ENCODE measurements at regions not wholly inside any gene's neighbourhood (a gene's known extent, or its start where the extent isn't known, plus 50 kb on each side); places are given as distances from the start of the nearest gene placed in this dataset.

GRCh38 chr13:59475911-59476310 lies 687.8 kb downstream of the DIAPH3 start:
- Histone ChIP-seq H3K27ac (ENCODE audit: low read length) (no peak overlapping the region), H3K9me2 (ENCODE audit: insufficient read depth, low read length) (no peaks in the 10 kb centered on the region), H2AFZ (ENCODE audit: low read depth, low read length) (no peak overlapping the region), H3K9me3 (ENCODE audit: low read length) (no peaks in the 10 kb centered on the region), H3K4me3 (ENCODE audit: low read length) (no peak overlapping the region), H4K20me1 (ENCODE audit: insufficient read depth) (no peaks in the 10 kb centered on the region), H3K4me2 (ENCODE audit: low read length) (no peak overlapping the region), H3K9ac (ENCODE audit: low read length) (no peak overlapping the region), H3F3A (ENCODE audit: insufficient read depth, low read length, poor library complexity, severe bottlenecking) (no peaks in the 10 kb centered on the region), H3K36me3 (ENCODE audit: insufficient read depth, low read length) (no peaks in the 10 kb centered on the region), H3K79me2 (replicated peaks; ENCODE audit: insufficient read depth, low read length) (no peaks in the 10 kb centered on the region), H3K27me3 (ENCODE audit: insufficient read depth, low read depth, low read length) (peaks cover 12% of the 10 kb centered on the region)
- TF ChIP-seq POLR2AphosphoS5 (IDR thresholded peaks at IDR 0.05) (no peak), MXI1 (conservative IDR thresholded peaks at IDR 0.05; ENCODE audit: poor library complexity, severe bottlenecking) (no peak), REST (IDR thresholded peaks at IDR 0.05; ENCODE audit: borderline replicate concordance) (no peak), EP300 (conservative IDR thresholded peaks at IDR 0.05; ENCODE audit: poor library complexity, severe bottlenecking) (no peak), TAF1 (IDR thresholded peaks at IDR 0.05; ENCODE audit: low read depth) (no peak)

- Histone ChIP-seq H3K4me2 (ENCODE audit: low read length) (no peak overlapping the region), H3K27me3 (ENCODE audit: insufficient read depth, low read depth, low read length) (peaks cover 12% of the 10 kb centered on the region), H3K9me2 (ENCODE audit: insufficient read depth, low read length) (no peaks in the 10 kb centered on the region), H4K20me1 (ENCODE audit: insufficient read depth) (no peaks in the 10 kb centered on the region), H3K79me2 (replicated peaks; ENCODE audit: insufficient read depth, low read length) (no peaks in the 10 kb centered on the region), H3K27ac (ENCODE audit: low read length) (no peak overlapping the region), H3K36me3 (ENCODE audit: insufficient read depth, low read length) (no peaks in the 10 kb centered on the region), H3K9me3 (ENCODE audit: low read length) (no peaks in the 10 kb centered on the region), H3K4me3 (ENCODE audit: low read length) (no peak overlapping the region), H2AFZ (ENCODE audit: low read depth, low read length) (no peak overlapping the region), H3F3A (ENCODE audit: insufficient read depth, low read length, poor library complexity, severe bottlenecking) (no peaks in the 10 kb centered on the region), H3K9ac (ENCODE audit: low read length) (no peak overlapping the region)
- TF ChIP-seq EP300 (conservative IDR thresholded peaks at IDR 0.05; ENCODE audit: poor library complexity, severe bottlenecking) (no peak), TAF1 (IDR thresholded peaks at IDR 0.05; ENCODE audit: low read depth) (no peak), MXI1 (conservative IDR thresholded peaks at IDR 0.05; ENCODE audit: poor library complexity, severe bottlenecking) (no peak), RAD21 (conservative IDR thresholded peaks at IDR 0.05) (no peak), SMC3 (conservative IDR thresholded peaks at IDR 0.05; ENCODE audit: poor library complexity) (no peak), CTCF (IDR thresholded peaks at IDR 0.05; ENCODE audit: poor library complexity, severe bottlenecking) (no peak), REST (IDR thresholded peaks at IDR 0.05; ENCODE audit: borderline replicate concordance) (no peak), POLR2AphosphoS5 (IDR thresholded peaks at IDR 0.05) (no peak), EZH2 (IDR thresholded peaks at IDR 0.05; ENCODE audit: borderline replicate concordance, insufficient read depth, low read length, poor library complexity, severe bottlenecking) (no peak)
Measured at GRCh38 chr13:59476366-59476765, 687.4 kb downstream of the DIAPH3 start.
